Central memory CD8-positive, alpha-beta T cell (primary cell): ENCODE measurements at regions not wholly inside any gene's neighbourhood (a gene's known extent, or its start where the extent isn't known, plus 50 kb on each side); places are given as distances from the start of the nearest gene placed in this dataset.
A peak's percentile ranks its signal among the peaks of the same experiment; 100 is the strongest.

Experiments
- ATAC-seq: fragments of 150-1000 bp; cut with Tn5 transposase; replicated peaks from 2 replicates; pipeline ENCODE4 v1.10.0; 2022; ENCODE audit warnings: mild to moderate bottlenecking, moderate FRiP score, moderate number of reproducible peaks; ENCODE audit not compliant: poor library complexity, severe bottlenecking; ENCODE audit errors: extremely low read depth
- DNase-seq, 2 donors: peaks; one replicate each; pipeline ENCODE4 v3.0.0; 2021; ENCODE audit warnings: low spot score in 2 of 2
- H3K27ac Mint-ChIP-seq: one replicate; pipeline ENCODE4 v1.8.0; 2022; ENCODE audit warnings: low read depth, mild to moderate bottlenecking, moderate library complexity, mixed read lengths
- H3K27me3 Mint-ChIP-seq: one replicate; pipeline ENCODE4 v1.8.0; 2022; ENCODE audit warnings: mixed read lengths
- H3K36me3 Mint-ChIP-seq: one replicate; pipeline ENCODE4 v1.8.0; 2022; ENCODE audit warnings: mild to moderate bottlenecking, moderate library complexity, mixed read lengths; ENCODE audit not compliant: insufficient read depth
- H3K4me1 Mint-ChIP-seq: one replicate; pipeline ENCODE4 v1.8.0; 2022; ENCODE audit warnings: mixed read lengths
- H3K4me3 Mint-ChIP-seq: one replicate; pipeline ENCODE4 v1.8.0; 2022; ENCODE audit warnings: mild to moderate bottlenecking, moderate library complexity, mixed read lengths
- H3K9me3 Mint-ChIP-seq: one replicate; pipeline ENCODE4 v1.8.0; 2022; ENCODE audit warnings: mixed read lengths

GRCh38 chr2:118222273-118222594 lies 134.0 kb downstream of the INSIG2 start:
- Mint-ChIP-seq H3K9me3 (no peaks in the 10 kb centered on the region), H3K27me3 (peaks cover 79% of the 10 kb centered on the region), H3K36me3 (peaks cover 2% of the 10 kb centered on the region), H3K4me3 (no peak overlapping the region), H3K27ac (no peak overlapping the region), H3K4me1 (peaks cover 6% of the 10 kb centered on the region)
- DNase-seq: no peak
- ATAC-seq: no peak

- Mint-ChIP-seq H3K27me3 (peaks cover 74% of the 10 kb centered on the region), H3K27ac (no peak overlapping the region), H3K36me3 (peaks cover 2% of the 10 kb centered on the region), H3K4me3 (no peak overlapping the region), H3K9me3 (no peaks in the 10 kb centered on the region), H3K4me1 (peaks cover 6% of the 10 kb centered on the region)
- ATAC-seq: peak; percentile 59
- no peak for DNase-seq
These were observed 133.4 kb downstream of the INSIG2 start for GRCh38 chr2:118221536-118222272.

- Mint-ChIP-seq H3K4me3 (no peak overlapping the region), H3K27ac (no peak overlapping the region), H3K4me1 (peaks cover 6% of the 10 kb centered on the region), H3K36me3 (no peaks in the 10 kb centered on the region), H3K27me3 (peaks cover 64% of the 10 kb centered on the region), H3K9me3 (no peaks in the 10 kb centered on the region)
- DNase-seq (no peak), ATAC-seq (no peak)
These were observed 131.3 kb downstream of the INSIG2 start for GRCh38 chr2:118219611-118220010.

- H3K27me3 Mint-ChIP-seq: peaks cover 68% of the 10 kb centered on the region
These were observed 128.0 kb downstream of the INSIG2 start for GRCh38 chr2:118216224-118216623.

GRCh38 chr2:118209727-118210126 lies 121.5 kb downstream of the INSIG2 start:
- Mint-ChIP-seq H3K4me3 (no peak overlapping the region), H3K27me3 (peaks cover 83% of the 10 kb centered on the region), H3K9me3 (no peaks in the 10 kb centered on the region), H3K4me1 (no peaks in the 10 kb centered on the region), H3K36me3 (no peaks in the 10 kb centered on the region), H3K27ac (no peak overlapping the region)
- ATAC-seq (no peak), DNase-seq (no peak)

More at GRCh38 chr2:118216224-118216623, 128.0 kb downstream of the INSIG2 start:
- H3K27ac Mint-ChIP-seq: no peak overlapping the region
- no peak for ATAC-seq
- no peaks in the 10 kb centered on the region for H3K36me3 Mint-ChIP-seq
- no peak overlapping the region for H3K4me3 Mint-ChIP-seq
- no peaks in the 10 kb centered on the region for H3K9me3 Mint-ChIP-seq
- no peak for DNase-seq
- H3K4me1 Mint-ChIP-seq: no peaks in the 10 kb centered on the region

- H3K27ac Mint-ChIP-seq: no peak overlapping the region
- no peak overlapping the region for H3K4me3 Mint-ChIP-seq
- H3K9me3 Mint-ChIP-seq: no peaks in the 10 kb centered on the region
- H3K27me3 Mint-ChIP-seq: peaks cover 83% of the 10 kb centered on the region
- ATAC-seq (no peak), DNase-seq (no peak)
- H3K4me1 Mint-ChIP-seq: peaks cover 4% of the 10 kb centered on the region
- H3K36me3 Mint-ChIP-seq: no peaks in the 10 kb centered on the region
These were observed 119.6 kb downstream of the INSIG2 start for GRCh38 chr2:118207889-118208288.

GRCh38 chr2:118202707-118203303 lies 114.5 kb downstream of the INSIG2 start:
- peak in 1 of 2 donors; percentile 27 for DNase-seq
- Mint-ChIP-seq H3K4me1 (peaks cover 7% of the 10 kb centered on the region), H3K36me3 (peaks cover 4% of the 10 kb centered on the region)

GRCh38 chr2:118198268-118198667 lies 110.0 kb downstream of the INSIG2 start:
- H3K4me3 Mint-ChIP-seq: no peak overlapping the region
- H3K9me3 Mint-ChIP-seq: no peaks in the 10 kb centered on the region
- H3K36me3 Mint-ChIP-seq: peaks cover 4% of the 10 kb centered on the region
- ATAC-seq (no peak), DNase-seq (no peak)
- H3K27ac Mint-ChIP-seq: no peak overlapping the region
- H3K27me3 Mint-ChIP-seq: peaks cover 3% of the 10 kb centered on the region
- H3K4me1 Mint-ChIP-seq: peaks cover 7% of the 10 kb centered on the region

More at GRCh38 chr2:118202707-118203303, 114.5 kb downstream of the INSIG2 start:
- H3K27ac Mint-ChIP-seq: no peak overlapping the region
- H3K9me3 Mint-ChIP-seq: no peaks in the 10 kb centered on the region
- peak; percentile 65 for ATAC-seq
- no peak overlapping the region for H3K4me3 Mint-ChIP-seq
- H3K27me3 Mint-ChIP-seq: peaks cover 39% of the 10 kb centered on the region

GRCh38 chr2:118197011-118197675 lies 108.9 kb downstream of the INSIG2 start:
- H3K9me3 Mint-ChIP-seq: no peaks in the 10 kb centered on the region
- H3K4me1 Mint-ChIP-seq: no peaks in the 10 kb centered on the region
- no peak overlapping the region for H3K27ac Mint-ChIP-seq
- H3K27me3 Mint-ChIP-seq: no peaks in the 10 kb centered on the region
- no peak for ATAC-seq
- DNase-seq: no peak
- H3K36me3 Mint-ChIP-seq: peaks cover 4% of the 10 kb centered on the region
- no peak overlapping the region for H3K4me3 Mint-ChIP-seq

- DNase-seq (no peak), ATAC-seq (no peak)
- H3K27ac Mint-ChIP-seq: no peak overlapping the region
- no peaks in the 10 kb centered on the region for H3K9me3 Mint-ChIP-seq
- no peak overlapping the region for H3K4me3 Mint-ChIP-seq
- peaks cover 9% of the 10 kb centered on the region for H3K36me3 Mint-ChIP-seq
- H3K4me1 Mint-ChIP-seq: peaks cover 12% of the 10 kb centered on the region
- no peaks in the 10 kb centered on the region for H3K27me3 Mint-ChIP-seq
These were observed 102.2 kb downstream of the INSIG2 start for GRCh38 chr2:118190474-118190873.

GRCh38 chr2:118186858-118187254 lies 98.6 kb downstream of the INSIG2 start:
- Mint-ChIP-seq H3K36me3 (peaks cover 11% of the 10 kb centered on the region), H3K4me1 (peaks cover 18% of the 10 kb centered on the region), H3K9me3 (no peaks in the 10 kb centered on the region), H3K27me3 (no peaks in the 10 kb centered on the region), H3K4me3 (peak overlapping the region; percentile 92), H3K27ac (peak overlapping the region; percentile 94)
- DNase-seq: no peak
- no peak for ATAC-seq

GRCh38 chr2:118186110-118186857 lies 98.0 kb downstream of the INSIG2 start:
- Mint-ChIP-seq H3K4me1 (peaks cover 18% of the 10 kb centered on the region), H3K36me3 (peaks cover 11% of the 10 kb centered on the region), H3K27me3 (no peaks in the 10 kb centered on the region), H3K27ac (peak overlapping the region; percentile 94), H3K4me3 (peak overlapping the region; percentile 92), H3K9me3 (no peaks in the 10 kb centered on the region)
- DNase-seq (peak; percentile 67 to 81), ATAC-seq (peak; percentile 92)
